Muscle layer of colon (tissue), 2 donors: ENCODE measurements at regions not wholly inside any gene's neighbourhood (a gene's known extent, or its start where the extent isn't known, plus 50 kb on each side); places are given as distances from the start of the nearest gene placed in this dataset.

Experiments
- H3K27ac ChIP-seq: one replicate; pipeline ENCODE4 v1.7.0; 2013; ENCODE audit warnings: low read depth, mild to moderate bottlenecking, low read length, moderate library complexity
- H3K27me3 ChIP-seq, 2 donors: one replicate each; pipeline ENCODE4 v1.7.0; 2013; ENCODE audit warnings: low read length in 2 of 2, mild to moderate bottlenecking in 2 of 2; ENCODE audit not compliant: insufficient read depth in 2 of 2, control insufficient read depth in 1 of 2
- H3K36me3 ChIP-seq: one replicate; pipeline ENCODE4 v1.7.0; 2013; ENCODE audit warnings: mild to moderate bottlenecking, low read length; ENCODE audit not compliant: insufficient read depth
- H3K4me1 ChIP-seq: one replicate; pipeline ENCODE4 v1.7.0; 2013; ENCODE audit warnings: mild to moderate bottlenecking, low read length; ENCODE audit not compliant: insufficient read depth
- H3K4me3 ChIP-seq, 2 donors: one replicate each; pipeline ENCODE4 v1.7.0; 2013; ENCODE audit warnings: low read length in 2 of 2, low read depth in 1 of 2, mild to moderate bottlenecking in 1 of 2, moderate library complexity in 1 of 2
- H3K9ac ChIP-seq: one replicate; pipeline ENCODE4 v1.7.0; 2013; ENCODE audit warnings: low read length
- H3K9me3 ChIP-seq: one replicate; pipeline ENCODE4 v1.7.0; 2013; ENCODE audit warnings: mild to moderate bottlenecking, low read length
- donor health status: abdominal sarcoma.
- donor health status: Adenocarcinoma of cecum.

- H3K27ac ChIP-seq = no peak overlapping the region
- no peak overlapping the region for H3K9ac ChIP-seq
- no peak overlapping the region for H3K4me3 ChIP-seq
- H3K27me3 ChIP-seq = no peaks in the 10 kb centered on the region
- H3K4me1 ChIP-seq = no peaks in the 10 kb centered on the region
- no peaks in the 10 kb centered on the region for H3K9me3 ChIP-seq
- no peaks in the 10 kb centered on the region for H3K36me3 ChIP-seq
These were observed 1067.5 kb upstream of the MAP3K7 start for GRCh38 chr6:91654357-91654756.

- Histone ChIP-seq H3K4me3 (no peak overlapping the region), H3K27me3 (no peaks in the 10 kb centered on the region), H3K4me1 (no peaks in the 10 kb centered on the region), H3K36me3 (no peaks in the 10 kb centered on the region), H3K9me3 (no peaks in the 10 kb centered on the region), H3K9ac (no peak overlapping the region), H3K27ac (no peak overlapping the region)
These were observed 1067.0 kb upstream of the MAP3K7 start for GRCh38 chr6:91653895-91654294.

- H3K36me3 ChIP-seq = no peaks in the 10 kb centered on the region
- no peak overlapping the region for H3K4me3 ChIP-seq
- H3K27me3 ChIP-seq = no peaks in the 10 kb centered on the region
- H3K4me1 ChIP-seq = no peaks in the 10 kb centered on the region
- no peaks in the 10 kb centered on the region for H3K9me3 ChIP-seq
- H3K9ac ChIP-seq = no peak overlapping the region
- H3K27ac ChIP-seq = no peak overlapping the region
These were observed 1066.3 kb upstream of the MAP3K7 start for GRCh38 chr6:91653076-91653723.

- Histone ChIP-seq H3K9me3 (no peaks in the 10 kb centered on the region), H3K27me3 (no peaks in the 10 kb centered on the region), H3K4me3 (no peak overlapping the region), H3K9ac (no peak overlapping the region), H3K36me3 (no peaks in the 10 kb centered on the region), H3K4me1 (no peaks in the 10 kb centered on the region), H3K27ac (no peak overlapping the region)
These were observed 1059.8 kb upstream of the MAP3K7 start for GRCh38 chr6:91646649-91647048.

- Histone ChIP-seq H3K27ac (no peak overlapping the region), H3K36me3 (no peaks in the 10 kb centered on the region), H3K27me3 (no peaks in the 10 kb centered on the region), H3K4me3 (no peak overlapping the region), H3K4me1 (no peaks in the 10 kb centered on the region), H3K9ac (no peak overlapping the region), H3K9me3 (no peaks in the 10 kb centered on the region)
These were observed 1058.9 kb upstream of the MAP3K7 start for GRCh38 chr6:91645811-91646210.

GRCh38 chr6:91637217-91637616 is 1050.3 kb upstream of the MAP3K7 start:
- Histone ChIP-seq H3K36me3 (no peaks in the 10 kb centered on the region), H3K9me3 (no peaks in the 10 kb centered on the region), H3K27me3 (no peaks in the 10 kb centered on the region), H3K4me1 (no peaks in the 10 kb centered on the region), H3K27ac (no peak overlapping the region), H3K9ac (no peak overlapping the region), H3K4me3 (no peak overlapping the region)

GRCh38 chr6:91634791-91635190 is 1047.9 kb upstream of the MAP3K7 start:
- Histone ChIP-seq H3K9me3 (no peaks in the 10 kb centered on the region), H3K9ac (no peak overlapping the region), H3K27ac (no peak overlapping the region), H3K27me3 (no peaks in the 10 kb centered on the region), H3K4me1 (no peaks in the 10 kb centered on the region), H3K36me3 (no peaks in the 10 kb centered on the region), H3K4me3 (no peak overlapping the region)

- Histone ChIP-seq H3K9ac (no peak overlapping the region), H3K4me1 (no peaks in the 10 kb centered on the region), H3K36me3 (no peaks in the 10 kb centered on the region), H3K9me3 (no peaks in the 10 kb centered on the region), H3K27me3 (no peaks in the 10 kb centered on the region), H3K4me3 (no peak overlapping the region), H3K27ac (no peak overlapping the region)
These were observed 1046.7 kb upstream of the MAP3K7 start for GRCh38 chr6:91633374-91634111.

GRCh38 chr6:91632308-91632707 is 1045.4 kb upstream of the MAP3K7 start:
- Histone ChIP-seq H3K9ac (no peak overlapping the region), H3K36me3 (no peaks in the 10 kb centered on the region), H3K27ac (no peak overlapping the region), H3K9me3 (no peaks in the 10 kb centered on the region), H3K4me3 (no peak overlapping the region), H3K4me1 (no peaks in the 10 kb centered on the region), H3K27me3 (no peaks in the 10 kb centered on the region)

- no peaks in the 10 kb centered on the region for H3K27me3 ChIP-seq
- H3K9ac ChIP-seq = no peak overlapping the region
- no peak overlapping the region for H3K4me3 ChIP-seq
- no peaks in the 10 kb centered on the region for H3K4me1 ChIP-seq
- H3K9me3 ChIP-seq = no peaks in the 10 kb centered on the region
- no peak overlapping the region for H3K27ac ChIP-seq
- H3K36me3 ChIP-seq = no peaks in the 10 kb centered on the region
These were observed 1044.4 kb upstream of the MAP3K7 start for GRCh38 chr6:91631227-91631626.

- H3K4me1 ChIP-seq = no peaks in the 10 kb centered on the region
- no peaks in the 10 kb centered on the region for H3K27me3 ChIP-seq
- no peak overlapping the region for H3K9ac ChIP-seq
- H3K9me3 ChIP-seq = no peaks in the 10 kb centered on the region
- H3K27ac ChIP-seq = no peak overlapping the region
- H3K36me3 ChIP-seq = no peaks in the 10 kb centered on the region
- H3K4me3 ChIP-seq = no peak overlapping the region
These were observed 1040.0 kb upstream of the MAP3K7 start for GRCh38 chr6:91626911-91627310.

- H3K36me3 ChIP-seq = no peaks in the 10 kb centered on the region
- H3K9ac ChIP-seq = no peak overlapping the region
- H3K4me1 ChIP-seq = no peaks in the 10 kb centered on the region
- no peak overlapping the region for H3K4me3 ChIP-seq
- no peaks in the 10 kb centered on the region for H3K27me3 ChIP-seq
- H3K9me3 ChIP-seq = no peaks in the 10 kb centered on the region
- H3K27ac ChIP-seq = no peak overlapping the region
These were observed 1026.6 kb upstream of the MAP3K7 start for GRCh38 chr6:91613481-91613880.
